ENCODE measurements at regions not wholly inside any gene's neighbourhood (a gene's known extent, or its start where the extent isn't known, plus 50 kb on each side); places are given as distances from the start of the nearest gene placed in this dataset.
"Not testable (repeated sequence)": the region's sequence is repeated elsewhere in the genome, so short reads cannot be mapped to it uniquely, and the experiment has no call there.

DNA sequence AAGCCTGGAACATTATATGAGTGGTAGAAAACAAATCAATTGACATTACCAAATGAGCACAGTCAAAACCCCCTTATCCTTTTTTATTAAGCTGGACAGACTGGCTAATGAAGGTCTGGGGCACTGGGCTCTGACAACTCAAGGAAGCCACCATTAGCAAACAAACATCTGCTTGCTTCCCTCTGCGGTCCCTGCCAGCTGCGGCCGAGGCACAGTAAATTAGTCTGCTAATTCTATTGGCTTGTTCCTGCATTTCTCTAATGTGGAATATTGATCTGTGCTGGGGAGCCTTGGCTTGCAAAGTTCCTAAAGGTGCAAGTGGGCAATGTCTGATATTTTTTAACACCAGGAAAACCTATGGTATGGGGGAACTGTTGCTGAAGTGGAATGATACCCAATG lies 300.3 kb downstream of the MTX2 start:
- DNase-seq (ENCODE audit: low spot score): no peak

DNA sequence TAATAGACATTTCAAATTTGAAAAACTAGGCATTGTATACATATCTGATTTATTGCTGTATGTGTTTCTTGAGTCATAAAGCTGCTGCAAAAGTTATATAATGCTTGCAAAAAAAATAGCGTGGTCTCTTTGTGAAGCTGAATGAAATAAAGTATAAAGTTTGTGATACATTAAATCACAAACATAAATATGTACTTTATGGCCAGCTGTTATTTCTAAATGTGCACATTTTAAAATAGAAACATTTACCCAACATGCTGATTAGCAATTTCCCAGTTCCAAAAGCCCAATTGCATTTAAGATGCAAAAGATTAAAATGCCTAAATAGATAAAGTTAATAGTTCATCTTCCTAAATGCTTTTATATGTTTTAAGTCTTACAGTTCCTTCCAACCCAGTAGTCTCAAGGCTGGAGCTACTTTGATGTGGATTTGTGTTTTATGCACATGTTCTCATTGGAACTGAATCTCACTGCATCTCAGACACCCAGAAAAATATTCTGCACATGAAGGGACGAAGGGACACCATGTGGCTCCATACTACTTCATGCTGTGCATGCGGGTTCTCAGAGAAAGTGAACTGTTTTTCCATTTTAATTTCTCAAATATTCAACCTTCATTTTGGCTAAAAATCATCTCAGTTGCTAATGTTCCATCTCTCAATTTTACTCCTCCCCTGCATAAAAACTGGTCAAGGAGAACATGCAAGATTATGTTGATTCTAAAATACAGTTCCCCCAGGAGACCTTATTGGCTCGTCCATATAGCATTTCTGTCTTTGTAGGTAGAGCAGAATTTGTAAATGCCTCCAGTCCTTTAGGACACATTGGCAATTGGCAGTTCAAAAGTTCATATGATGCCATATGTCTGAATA lies 304.6 kb downstream of the MTX2 start:
- no peak for DNase-seq (ENCODE audit: low spot score)

DNA sequence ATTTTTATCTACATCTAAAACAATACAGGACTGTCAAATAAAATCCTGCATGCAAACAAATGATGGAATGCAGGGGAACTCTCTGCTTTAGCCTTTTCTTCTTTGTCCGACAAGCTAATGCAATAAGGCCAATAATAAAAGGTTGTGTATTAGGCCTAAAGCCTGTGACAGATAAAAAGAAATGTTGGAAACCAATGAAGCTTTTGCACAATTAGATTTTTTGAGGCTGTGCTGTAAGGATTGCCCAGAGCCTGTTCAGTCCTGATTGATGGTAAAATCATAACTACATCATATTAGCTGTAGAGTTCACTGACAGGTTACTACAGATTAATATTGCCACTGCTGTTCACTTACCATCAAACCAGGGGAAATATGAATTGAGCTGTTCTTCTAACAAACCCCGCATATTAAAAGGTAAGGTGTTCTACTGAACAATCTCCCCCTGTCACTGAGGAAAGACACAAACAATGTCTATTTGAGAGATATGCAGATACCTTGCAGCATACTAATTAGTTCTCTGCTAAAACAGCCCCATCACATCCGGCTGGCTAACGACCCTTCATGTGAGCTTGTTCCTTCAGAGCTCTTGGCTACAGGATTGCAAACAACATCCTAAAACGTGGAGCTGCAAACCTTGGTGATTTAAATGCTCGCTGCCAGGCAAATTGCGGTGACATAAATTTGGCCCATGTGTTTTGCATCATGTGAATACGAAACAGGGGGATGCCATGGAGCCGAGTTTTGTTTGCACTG lies 305.4 kb downstream of the MTX2 start:
- DNase-seq (ENCODE audit: low spot score): no peak

DNA sequence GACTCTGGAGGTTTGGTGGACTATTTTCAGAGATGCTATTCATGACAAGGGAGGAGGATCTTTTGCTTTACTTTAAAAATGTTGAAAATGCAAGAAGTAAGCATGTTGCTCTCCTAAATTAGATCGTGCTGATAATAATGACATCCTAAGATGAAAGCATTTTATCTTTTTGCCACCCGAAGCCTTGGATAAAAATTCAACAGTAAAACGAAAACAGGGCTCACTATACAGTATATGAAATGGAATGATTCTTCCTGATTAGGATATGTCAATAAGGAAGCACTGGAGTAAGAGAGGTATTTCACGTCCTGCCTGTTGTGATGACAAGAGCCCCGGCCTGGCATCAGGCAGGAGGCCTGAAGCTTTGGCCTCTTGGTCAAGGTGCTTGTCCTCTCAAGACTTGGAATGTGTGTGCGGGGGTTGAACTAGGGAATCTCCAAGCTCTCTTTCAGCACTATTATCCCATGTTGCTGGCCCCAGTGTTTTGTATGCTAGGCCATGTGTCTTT lies 306.0 kb downstream of the MTX2 start:
- DNase-seq (ENCODE audit: low spot score): no peak

DNA sequence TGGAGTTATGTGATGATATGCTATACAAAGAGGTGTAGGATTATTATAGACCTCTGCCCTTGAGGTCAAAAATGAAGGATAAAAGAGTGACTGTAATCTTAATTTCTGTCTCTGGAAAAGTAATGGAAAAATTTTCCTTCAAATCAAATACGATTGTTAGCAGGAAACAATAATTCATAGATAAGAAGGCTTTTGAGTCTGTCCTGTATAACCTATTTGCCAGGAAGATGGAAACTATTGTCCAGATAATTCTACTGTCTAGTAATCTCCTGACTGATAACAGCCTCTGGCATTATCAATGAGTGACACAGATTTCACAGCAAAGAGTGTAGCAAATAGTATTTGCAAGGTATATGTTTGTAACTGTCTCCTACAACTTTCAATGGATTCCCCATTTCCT lies 307.8 kb downstream of the MTX2 start:
- no peak for DNase-seq (ENCODE audit: low spot score)

DNA sequence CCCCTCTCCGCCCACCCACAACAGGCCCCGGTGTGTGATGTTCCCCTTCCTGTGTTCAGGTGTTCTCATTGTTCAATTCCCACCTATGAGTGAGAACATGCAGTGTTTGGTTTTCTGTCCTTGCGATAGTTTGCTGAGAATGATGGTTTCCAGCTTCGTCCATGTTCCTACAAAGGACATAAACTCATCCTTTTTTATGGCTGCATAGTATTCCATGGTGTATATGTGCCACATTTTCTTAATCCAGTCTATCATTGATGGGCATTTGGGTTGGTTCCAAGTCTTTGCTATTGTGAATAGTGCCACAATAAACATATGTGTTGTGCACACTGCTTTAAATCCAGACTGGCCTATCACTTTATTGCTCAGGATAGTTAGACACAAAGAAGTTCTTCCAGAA lies 309.1 kb downstream of the MTX2 start:
- DNase-seq (ENCODE audit: low spot score): not testable (repeated sequence)

DNA sequence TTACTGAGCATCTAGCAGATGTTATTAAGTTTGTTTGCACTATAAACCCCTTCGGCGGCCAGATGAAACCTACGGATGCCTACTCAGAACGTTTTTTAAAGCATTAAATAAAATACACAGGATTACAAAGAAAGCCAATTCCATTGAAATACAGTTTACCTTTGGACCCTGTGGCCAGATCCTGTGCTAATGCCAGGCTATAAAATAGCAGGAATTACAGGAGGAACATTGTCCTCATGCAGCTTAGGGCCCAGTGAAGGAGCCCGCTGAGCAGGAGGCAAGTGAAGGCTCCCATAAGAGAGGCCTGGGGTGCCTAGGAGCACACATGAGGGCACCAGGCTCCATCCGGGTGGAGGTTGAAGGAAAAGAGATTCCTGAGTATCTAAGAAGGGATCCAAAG lies 310.4 kb downstream of the MTX2 start:
- no peak for DNase-seq (ENCODE audit: low spot score)

DNA sequence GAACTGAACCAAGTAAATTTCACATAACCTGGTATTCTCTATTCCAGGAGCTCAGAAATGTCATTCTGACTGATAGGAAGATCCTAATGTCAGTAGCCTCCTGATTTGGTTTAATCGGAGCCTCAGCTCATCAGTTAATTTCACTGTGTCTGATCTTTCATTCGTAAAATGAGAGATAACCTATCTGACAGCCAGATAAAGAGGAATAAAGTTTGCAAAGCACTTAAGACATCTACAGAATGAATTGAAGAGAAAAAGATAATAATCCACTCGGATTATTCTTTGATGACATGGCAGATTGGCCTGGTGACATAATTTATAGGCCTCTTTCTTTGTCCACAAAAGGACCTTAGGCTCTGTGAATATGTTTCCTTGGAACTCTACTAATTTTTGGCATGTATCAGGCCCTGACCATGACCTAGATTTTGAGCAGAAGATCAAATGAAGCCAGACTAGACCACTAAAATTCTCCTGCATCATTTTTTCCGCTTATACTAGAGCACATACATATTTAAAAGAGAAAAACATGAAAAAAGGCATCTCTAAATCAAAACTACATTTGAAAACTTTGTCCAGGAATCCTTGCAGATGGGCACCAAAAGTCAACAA lies 312.4 kb downstream of the MTX2 start:
- DNase-seq (ENCODE audit: low spot score): no peak

DNA sequence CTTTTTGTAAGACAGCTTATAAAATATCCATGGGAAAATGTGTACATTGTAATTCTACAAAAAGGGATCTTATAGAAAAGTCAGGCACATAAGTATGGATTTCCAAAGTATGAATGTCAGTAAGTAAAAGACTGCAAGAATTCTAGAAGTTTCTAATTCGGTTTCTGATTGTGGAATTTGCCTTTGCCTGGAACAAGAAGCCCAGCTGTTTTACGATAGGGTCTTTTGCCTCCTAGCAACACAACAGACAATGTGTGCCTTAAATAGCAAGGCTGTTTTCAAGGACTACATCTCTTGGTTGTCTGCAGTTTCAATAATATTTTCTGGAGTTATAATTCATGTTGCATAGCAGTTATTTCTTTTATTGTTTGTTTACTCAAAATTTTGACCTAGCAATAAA lies 312.9 kb downstream of the MTX2 start:
- no peak for DNase-seq (ENCODE audit: low spot score)

DNA sequence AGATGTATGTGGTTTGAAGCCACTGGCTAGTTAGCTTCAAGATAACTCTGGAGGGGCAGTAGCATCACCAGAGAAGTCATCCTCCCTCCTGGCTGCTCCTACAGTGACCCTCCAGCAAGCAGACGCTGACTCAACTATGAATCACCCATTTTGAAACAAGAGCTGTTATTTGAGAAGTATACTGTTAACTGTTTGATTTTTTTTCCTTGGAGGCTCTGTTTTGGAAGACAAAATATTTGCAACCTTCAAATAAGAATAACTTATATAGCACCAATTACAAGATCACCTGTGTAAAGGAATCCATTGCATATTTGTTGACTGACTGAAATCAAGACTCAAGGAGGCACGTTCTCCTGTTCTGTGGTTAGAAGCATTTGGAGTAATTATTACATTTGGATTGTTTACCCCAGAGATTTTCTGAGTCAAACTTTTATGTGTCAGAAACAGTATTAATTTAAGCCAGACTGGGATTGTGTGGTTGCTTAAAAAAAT lies 313.8 kb downstream of the MTX2 start:
- DNase-seq (ENCODE audit: low spot score): no peak

DNA sequence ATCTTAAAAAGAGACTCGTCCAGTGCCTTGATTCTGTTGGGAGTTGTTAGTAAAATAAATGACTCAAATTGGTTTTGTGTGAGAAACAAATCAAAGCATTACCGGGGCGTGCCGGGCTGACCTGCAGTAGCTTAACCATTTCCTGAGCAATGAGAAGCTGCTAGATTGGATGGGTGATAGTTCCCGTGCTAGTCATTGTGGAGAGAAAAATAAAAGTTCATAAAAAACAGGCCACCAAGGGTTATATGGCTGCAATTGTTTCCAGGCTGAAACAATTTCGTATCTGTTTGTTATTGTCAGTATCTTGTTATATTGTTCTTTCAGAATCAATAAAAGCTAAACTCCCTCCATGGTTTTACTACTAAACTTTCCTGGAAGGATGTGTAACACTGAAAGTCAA lies 314.4 kb downstream of the MTX2 start:
- DNase-seq (ENCODE audit: low spot score): no peak

DNA sequence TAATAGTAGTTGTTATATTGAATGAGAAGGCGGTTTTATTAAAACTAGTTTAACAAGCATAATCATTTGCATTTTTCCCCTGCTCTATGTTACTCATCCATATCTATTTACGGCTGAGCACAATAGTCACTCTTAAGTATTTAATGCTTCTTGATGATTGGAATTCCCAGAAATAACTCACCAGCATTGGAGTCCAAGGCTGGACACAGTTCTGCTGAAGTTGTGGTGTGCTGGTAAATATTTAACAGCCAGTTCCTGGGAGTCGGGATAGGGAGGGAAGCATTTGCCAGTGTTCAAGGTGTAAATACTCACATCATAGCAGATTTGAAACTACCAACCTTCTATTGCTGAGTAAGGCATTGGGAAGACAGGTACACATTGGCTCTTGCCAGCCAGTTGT lies 315.1 kb downstream of the MTX2 start:
- no peak for DNase-seq (ENCODE audit: low spot score)

DNA sequence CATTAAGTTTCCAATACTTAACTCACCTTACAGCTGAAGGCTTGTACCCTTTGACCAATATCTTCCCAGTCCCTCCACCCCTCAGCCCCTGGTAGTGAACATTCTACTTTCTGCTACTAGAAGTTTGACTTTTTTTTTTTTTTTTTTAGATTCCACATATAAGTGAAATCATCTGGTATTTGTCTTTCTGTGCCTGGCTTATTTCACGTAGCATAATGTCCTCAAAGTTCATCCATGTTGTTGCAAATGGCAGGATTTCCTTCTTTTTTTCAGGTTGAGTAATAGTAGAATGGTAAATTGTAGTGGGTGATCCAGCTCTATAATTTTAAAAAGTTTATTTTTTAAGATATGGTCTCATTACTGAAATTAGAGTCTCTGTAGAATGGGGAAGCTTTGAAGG lies 316.0 kb downstream of the MTX2 start:
- DNase-seq (ENCODE audit: low spot score): no peak

DNA sequence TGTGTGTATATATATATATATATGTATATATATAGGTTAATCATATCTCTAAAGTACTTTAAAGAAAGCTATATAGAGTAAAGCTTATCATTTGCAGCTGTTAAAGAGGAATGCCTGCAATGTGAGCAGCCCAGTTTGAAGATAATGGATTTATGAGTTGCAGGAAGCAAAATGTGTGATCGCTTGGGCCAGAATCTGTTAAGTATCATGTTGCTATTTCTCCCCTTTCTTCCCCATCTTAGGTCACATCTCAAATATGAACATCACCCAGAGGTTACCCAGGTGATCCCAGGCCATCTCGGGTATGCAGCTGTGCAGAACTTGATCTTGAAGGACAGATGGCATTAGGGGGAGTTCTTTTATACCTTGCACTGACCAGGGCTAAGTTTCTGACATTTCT lies 316.5 kb downstream of the MTX2 start:
- no peak for DNase-seq (ENCODE audit: low spot score)

DNA sequence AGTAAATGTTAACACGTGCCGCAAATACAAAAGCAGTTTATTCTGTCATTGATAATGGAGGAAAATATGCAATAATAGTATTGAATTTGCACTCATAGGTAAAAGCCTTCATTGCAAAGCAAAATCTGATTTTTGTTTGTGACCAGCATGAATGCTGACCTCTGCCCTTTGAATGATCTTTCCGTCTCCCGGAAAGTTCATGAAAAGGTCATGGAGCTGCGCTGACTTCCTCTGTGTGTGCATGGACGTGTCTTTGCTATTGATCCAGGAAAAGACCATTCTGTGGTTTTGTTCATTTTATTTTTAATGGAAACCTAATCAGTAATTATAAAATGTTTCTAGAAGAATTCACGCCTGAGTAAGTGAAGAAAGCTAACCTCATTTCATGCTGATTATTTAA lies 320.0 kb downstream of the MTX2 start:
- DNase-seq (ENCODE audit: low spot score): no peak

DNA sequence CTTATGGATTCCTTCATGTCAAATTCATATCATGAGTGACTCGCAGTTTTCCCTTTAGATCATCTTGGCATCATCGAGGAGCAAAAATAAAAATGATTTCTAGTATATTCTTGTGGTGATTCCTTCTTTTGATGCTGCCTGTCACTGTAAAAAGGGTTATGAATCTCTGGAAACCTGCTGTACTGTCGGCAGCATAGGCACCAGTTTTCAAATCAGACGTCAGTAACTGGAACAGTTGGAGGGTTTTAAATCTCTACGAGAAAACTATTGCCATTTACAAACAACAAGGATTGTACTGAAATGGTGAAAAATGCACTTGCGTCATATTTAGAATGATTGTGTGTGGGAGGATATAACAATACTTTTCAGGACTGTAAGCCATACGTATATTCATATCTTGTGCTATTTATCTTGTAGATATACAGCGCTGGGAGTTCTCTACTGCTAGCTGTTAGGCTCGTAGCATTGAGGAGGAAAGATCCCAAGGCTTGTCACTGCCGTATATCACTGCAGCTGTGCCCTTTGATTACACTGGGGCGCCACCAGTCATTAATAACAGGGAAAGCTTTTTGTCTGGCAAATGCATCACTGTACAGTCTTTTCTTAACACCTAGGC lies 320.7 kb downstream of the MTX2 start:
- no peak for DNase-seq (ENCODE audit: low spot score)

DNA sequence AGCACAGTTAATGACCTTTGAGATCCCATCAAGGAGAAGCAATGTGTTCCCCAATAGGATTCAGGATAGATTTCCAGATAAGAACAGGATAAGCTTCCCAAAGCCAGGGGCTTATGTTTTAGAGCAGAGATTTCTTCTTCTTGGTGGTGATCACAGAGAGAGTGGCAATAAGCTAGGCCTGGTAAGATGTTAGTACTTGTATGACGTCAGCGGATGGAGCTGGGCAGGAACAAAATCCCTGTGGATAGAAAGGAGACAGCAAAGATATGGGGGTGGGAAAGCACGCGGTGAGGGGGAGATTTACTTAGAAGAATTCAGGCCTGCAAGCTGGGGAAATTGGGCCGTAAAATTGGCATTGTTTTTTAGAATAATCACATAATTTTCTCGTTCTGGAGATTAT lies 323.0 kb downstream of the MTX2 start:
- no peak for DNase-seq (ENCODE audit: low spot score)

DNA sequence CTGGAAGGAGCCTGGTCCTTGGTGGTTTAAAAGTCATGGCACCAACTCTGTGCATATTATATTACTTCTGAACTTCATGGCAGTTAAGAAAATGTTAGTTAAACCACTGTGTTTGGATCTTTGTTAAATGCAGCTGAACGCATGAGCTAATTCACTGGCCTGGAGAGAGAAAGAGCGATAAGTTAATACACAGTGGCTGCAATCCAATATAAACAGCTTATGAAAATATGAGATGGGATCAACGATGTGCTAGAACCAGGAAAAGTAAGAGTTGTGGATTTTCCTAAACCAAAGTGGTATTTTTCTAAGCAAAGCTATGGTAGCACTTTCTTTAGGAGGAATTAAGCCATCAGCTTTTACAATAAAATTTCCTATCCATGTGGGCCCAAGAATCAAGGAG lies 326.7 kb downstream of the MTX2 start:
- no peak for DNase-seq (ENCODE audit: low spot score)

DNA sequence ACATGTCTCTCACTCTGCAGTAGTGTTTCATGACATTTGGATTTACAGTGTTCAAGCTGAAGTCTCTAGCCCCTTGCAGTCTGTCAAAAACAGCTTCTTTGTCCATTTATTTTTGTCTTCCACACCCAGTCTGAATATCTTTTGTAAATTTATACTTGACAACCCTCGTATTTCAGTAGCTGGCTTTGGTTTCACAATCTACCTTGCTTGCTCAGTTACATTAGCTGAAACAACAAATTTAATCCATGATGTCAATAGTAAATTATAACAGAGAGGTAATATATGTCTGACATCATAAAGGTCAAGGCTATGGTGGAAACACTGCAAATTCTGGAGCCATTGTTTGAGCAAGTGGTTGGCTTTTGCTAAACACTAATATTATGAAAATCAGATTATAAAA lies 328.7 kb downstream of the MTX2 start:
- DNase-seq (ENCODE audit: low spot score): no peak

DNA sequence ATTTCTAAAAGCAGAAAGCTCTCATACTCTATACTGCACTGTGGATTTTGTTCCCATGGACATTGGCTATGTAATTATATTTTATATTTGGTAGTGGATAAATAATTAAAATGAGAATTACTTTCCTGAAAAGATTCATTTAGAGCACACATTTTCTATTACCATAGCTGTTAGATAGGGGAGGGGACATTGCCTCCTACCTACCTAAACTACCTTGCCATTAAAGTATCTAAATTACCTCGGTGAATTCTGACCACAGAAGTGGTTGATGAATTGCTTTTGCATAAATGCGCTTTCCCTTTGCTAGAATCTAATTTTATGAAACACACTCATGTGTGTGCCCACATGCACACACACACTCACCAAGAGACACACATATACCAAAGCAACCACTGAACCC lies 329.1 kb downstream of the MTX2 start:
- DNase-seq (ENCODE audit: low spot score): no peak

DNA sequence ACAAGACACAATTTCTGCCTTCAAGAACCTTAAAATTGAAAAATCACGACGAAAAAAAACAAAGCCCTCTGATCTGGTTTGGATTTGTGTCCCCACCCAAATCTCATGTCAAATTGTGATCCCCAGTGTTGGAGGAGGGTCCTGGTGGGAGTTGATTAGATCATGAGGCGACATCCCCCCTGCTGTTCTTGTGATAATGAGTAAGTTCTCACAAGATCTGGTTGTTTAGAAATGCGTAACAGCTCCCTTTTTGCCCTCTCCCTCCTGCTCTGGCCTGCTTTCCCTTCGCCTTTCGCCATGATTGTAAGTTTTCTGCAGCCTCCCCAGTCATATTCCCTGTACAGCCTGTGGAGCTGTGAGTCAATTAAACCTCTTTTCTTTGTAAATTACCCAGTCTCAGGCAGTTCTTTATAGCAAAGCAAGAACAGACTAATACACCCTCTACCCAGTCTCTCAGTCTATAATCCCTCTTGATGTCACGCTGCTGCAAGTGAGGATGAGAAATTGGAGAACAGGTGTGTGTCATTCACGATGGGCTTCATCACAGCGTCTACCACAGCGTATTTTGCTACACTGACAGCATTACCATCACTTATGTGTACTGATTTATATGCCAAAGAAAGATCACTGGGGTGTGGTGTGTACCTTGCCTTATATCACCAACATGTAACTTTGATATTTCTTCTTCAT lies 330.7 kb downstream of the MTX2 start:
- DNase-seq (ENCODE audit: low spot score): no peak

DNA sequence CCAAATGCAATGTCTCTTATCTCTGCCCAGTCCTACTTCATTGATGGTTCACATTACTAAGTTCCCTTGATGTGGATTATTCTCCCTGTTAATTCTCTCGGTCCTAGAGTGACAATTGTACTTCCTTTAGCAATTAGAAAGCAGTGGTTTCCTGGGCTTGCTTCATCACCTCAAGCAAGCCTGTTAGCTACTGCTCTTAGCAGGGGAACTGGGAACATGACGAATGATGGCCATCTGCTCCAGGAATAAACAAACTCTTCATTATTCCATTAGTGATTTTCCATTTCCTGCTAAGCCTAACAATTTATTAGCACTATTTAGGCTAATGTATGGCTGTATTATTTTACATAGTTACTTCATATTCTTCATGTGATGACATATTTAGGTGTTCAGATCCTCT lies 331.8 kb downstream of the MTX2 start:
- DNase-seq (ENCODE audit: low spot score): no peak
